NCI-H1930 (cell line): ENCODE measurements at regions not wholly inside any gene's neighbourhood (a gene's known extent, or its start where the extent isn't known, plus 50 kb on each side); places are given as distances from the start of the nearest gene placed in this dataset.
"Not testable (repeated sequence)": the region's sequence is repeated elsewhere in the genome, so short reads cannot be mapped to it uniquely, and the experiment has no call there.

Experiments used
- DNase-seq, 2 experiments: peaks; one replicate each; lab custom pipeline; 2025; lab: John Stamatoyannopoulos, UW

DNA sequence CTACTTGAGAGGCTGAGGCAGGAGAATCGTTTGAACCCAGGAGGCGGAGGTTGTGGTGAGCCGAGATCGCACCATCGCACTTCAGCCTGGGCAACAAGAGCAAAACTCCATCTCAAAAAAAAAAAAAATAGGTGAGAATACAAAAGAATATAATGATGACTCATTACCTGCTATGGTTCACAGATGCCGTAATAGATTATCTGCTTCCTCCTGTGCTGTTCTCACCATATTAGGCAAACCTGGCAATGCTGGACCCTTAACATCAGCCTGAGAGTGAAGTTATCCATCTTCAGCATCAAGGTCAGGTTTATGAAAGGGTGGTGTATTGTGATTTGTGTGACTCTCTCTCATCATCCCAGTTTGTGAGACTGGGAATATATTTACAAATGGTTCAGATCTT, 271.3 kb upstream of the CPHXL start:
- DNase-seq: no peak

- no peak for DNase-seq
These were observed 269.6 kb upstream of the CNTNAP4 start for GRCh38 chr16:76007645-76008044.

- DNase-seq: no peak
These were observed 253.4 kb upstream of the CNTNAP4 start for GRCh38 chr16:76023835-76024234.

GRCh38 chr16:76035689-76036088, 241.5 kb upstream of the CNTNAP4 start:
- no peak for DNase-seq

DNA sequence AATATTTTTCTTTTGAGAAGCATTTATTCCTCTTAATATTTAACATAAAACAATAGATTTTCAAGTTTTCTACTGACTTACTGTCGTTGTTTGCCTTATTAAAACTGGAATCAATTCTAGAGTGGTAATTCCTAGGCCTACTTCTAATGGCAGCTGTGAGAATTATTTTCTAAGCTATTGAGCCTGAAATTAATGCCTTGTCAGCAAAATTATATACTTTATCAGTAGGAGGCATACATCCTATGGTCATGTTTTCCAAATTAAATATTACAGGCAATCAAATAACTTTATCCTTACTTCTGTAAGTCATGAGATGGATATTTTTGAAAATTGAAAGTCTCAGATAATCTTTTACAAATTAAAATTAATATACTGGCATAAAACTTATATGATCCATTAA, 239.1 kb upstream of the CNTNAP4 start:
- no peak for DNase-seq

DNA sequence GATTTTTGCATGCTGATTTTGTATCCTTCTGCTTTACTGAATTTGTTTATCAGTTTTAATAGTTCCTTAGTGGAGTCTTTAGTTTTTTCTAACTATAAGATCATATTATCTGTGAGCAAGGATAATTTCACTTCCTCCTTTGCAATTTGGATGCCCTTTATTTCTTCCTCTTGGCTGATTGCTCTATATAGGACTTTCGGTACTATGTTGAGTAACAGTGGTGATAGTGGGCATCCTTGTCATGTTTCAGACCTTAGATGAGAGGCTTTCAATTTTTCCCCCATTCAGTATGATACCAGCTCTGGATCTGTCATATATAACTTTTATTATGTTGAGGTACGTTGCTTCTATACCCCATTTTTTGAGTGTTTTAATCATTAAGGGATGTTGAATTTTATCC, 224.5 kb upstream of the CNTNAP4 start:
- DNase-seq: no peak

DNA sequence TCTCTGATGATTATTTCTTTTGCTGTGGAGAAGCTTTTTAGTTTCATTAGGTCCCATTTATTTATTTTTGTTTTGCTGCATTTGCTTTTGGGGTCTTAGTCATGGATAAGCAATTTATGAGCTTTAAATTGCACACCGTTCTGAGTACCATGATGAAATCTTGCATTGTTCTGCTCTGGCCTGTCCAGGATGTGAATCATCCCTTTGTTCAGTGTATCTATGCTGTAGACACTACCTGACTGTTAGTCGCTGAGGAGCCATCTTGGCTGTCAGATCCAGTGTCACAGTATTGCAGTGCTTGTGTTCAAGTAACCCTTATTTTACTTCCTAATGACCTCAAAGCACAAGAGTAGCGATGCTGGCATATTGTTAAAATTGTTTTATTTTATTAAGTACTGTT, 218.0 kb upstream of the CNTNAP4 start:
- DNase-seq: no peak

DNA sequence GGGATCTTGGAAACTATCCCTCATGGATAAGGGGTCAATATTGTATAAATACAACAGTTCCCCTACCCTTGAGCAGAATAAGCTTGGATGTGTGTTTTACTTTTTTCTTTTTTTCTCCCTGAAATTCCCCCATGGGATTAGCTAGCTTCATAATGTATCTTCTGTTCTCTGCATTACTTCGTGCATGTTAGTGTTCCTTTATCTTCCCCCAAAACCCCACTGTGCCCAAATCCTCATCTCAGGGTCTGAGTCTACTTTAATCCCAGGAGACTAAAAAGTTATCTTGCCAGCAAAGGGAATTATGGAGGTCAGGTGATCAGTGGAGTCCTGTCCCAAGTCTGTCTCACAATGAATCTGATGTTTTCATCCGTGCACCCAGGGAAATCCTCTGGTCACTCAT, 217.5 kb upstream of the CNTNAP4 start:
- DNase-seq: no peak

- no peak for DNase-seq
These were observed 205.5 kb upstream of the CNTNAP4 start for GRCh38 chr16:76071690-76072089.

- DNase-seq: no peak
These were observed 195.2 kb upstream of the CNTNAP4 start for GRCh38 chr16:76081967-76082366.

GRCh38 chr16:76106647-76107046, 170.6 kb upstream of the CNTNAP4 start:
- DNase-seq: no peak

DNA sequence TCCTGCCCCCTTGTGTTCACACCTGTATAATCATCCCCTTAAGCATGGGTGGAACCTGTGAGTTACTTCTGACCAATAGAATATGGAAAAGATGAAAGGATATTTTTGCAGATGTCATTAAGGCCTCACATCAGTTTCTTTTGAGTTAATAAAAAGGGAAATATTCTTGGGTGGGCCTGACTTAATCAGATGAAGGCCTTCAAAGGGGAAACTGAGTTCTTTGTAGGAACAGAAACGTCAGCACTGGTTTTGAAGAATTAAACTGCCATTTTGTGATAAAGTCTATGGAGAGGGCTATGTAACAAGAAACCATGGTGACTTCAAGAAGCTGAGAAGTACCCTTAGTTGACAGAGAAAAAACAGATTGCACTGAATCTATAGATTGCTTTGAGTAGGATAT, 168.7 kb upstream of the CNTNAP4 start:
- no peak for DNase-seq

DNA sequence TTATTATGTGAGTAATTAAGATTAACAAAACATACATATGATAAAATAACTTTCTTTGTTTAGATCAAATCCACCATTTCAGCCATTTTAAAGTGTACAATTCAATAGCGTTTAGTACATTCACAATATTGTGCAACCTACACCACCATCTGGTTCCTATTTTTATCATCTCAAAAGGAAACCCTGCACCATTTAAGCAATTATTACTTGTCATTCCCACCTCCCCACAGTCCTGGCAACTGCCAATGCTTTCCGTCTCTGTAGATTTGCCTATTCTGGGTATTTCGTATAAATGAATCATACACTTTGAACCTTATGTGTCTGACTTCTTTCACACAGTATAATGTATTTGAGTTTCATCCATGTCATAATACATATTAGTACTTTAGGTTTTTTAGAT, 162.5 kb upstream of the CNTNAP4 start:
- DNase-seq: no peak

GRCh38 chr16:76118344-76118743, 158.9 kb upstream of the CNTNAP4 start:
- no peak for DNase-seq

GRCh38 chr16:76121636-76122035, 155.6 kb upstream of the CNTNAP4 start:
- DNase-seq: no peak

- no peak for DNase-seq
These were observed 153.2 kb upstream of the CNTNAP4 start for GRCh38 chr16:76123966-76124365.

DNA sequence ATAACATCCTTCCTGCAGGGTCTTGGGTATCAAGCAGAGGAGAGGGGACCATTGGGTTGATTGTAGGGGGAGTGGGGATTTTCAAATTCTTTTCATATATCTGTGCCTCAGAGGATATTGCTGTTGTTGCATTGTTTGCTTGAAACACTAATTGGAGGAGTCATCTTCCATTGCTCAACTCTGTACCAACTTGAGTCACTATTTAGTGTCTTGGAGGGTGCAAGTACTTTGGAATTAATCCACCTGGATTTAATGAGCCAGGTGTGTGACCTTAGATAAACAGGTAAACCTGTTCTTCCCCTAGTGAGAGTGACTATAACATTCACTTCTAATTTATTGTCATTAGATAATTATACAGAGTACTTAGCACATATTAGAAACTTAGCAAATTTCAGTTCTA, 151.3 kb upstream of the CNTNAP4 start:
- DNase-seq: no peak

- not testable (repeated sequence) for DNase-seq
These were observed 139.1 kb upstream of the CNTNAP4 start for GRCh38 chr16:76138056-76138455.

GRCh38 chr16:76157629-76158028, 119.6 kb upstream of the CNTNAP4 start:
- no peak for DNase-seq

- no peak for DNase-seq
These were observed 115.2 kb upstream of the CNTNAP4 start for GRCh38 chr16:76162046-76162445.

DNA sequence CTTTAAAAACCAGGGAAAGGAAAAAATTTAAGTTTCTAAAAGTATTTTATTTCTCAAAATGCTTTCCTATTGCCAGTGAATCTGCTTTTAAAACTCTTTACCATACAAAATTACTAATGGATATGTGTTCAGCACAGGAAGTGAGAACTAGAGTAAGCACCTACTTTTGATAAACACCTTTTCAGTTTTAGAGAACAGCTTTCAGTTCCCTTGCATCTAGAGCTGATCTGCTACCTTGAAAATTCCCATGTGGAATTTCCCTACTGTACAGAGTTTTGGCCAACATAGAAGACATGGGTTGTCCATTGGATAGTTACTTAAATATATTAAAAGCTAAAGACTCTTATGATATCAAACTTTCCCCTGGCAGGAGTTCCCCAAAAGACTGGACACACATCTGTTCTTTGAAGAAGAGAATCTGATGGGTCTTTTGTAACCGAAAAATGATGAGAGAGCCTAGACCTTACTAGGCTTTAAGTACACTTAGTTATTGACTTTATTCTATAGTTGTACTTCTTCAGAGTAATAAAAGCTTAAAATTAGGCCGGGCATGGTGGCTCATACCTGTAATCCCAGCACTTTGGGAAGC, 112.1 kb upstream of the CNTNAP4 start:
- no peak for DNase-seq

- DNase-seq: no peak
These were observed 101.5 kb upstream of the CNTNAP4 start for GRCh38 chr16:76175718-76176117.

- DNase-seq: no peak
These were observed 101.0 kb upstream of the CNTNAP4 start for GRCh38 chr16:76176153-76176552.

GRCh38 chr16:76176616-76177015, 100.6 kb upstream of the CNTNAP4 start:
- no peak for DNase-seq
